ENCODE measurements at regions not wholly inside any gene's neighbourhood (a gene's known extent, or its start where the extent isn't known, plus 50 kb on each side); places are given as distances from the start of the nearest gene placed in this dataset.

DNA sequence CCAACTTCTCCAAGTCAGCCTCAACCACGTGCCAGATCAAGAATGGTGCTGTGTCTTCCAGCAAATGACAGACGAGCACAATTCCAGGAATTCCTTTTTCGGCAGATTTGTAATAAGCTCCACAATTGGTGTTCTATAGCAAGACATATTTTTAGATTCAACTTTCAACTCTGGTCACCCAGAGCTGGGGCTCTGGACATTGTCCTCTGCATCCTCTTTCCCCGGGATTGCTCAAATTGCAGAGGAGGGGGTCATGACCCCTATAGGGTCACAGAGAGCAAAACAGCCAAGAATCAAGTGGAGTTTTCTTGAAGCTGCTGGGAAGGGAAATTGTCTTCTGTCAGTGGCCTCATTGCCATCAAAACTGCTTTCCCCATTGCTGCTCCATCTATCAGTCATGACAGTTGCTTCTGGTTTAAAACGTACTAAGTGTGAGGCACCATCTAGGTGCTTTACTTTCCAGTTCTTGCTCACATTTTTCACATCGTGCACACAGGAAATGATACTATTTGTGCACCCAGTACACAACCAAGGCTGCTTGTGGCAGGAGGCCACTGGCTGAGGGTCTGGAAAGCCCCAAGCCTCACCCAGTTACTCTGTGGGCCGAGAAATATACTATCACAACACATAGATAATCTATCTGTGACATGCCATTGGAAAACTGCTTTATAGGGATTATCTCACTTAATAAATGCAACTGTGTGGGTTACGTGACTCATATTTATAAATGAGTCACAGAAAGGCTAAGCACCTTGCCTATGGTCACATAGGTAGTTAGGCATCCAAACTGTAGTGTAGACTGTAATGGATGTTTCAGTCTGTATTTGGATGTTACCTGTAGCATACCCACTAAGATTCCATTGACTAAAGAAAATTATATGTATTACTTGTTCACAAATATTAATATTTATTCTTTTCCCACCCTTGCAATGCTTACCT is 91.7 kb upstream of the PHOX2B start:
- Histone ChIP-seq H3K4me3 (no peak overlapping the region), H3K36me3 (no peaks in the 10 kb centered on the region), H3K27me3 (no peaks in the 10 kb centered on the region), H3K27ac (no peak overlapping the region), H3K4me1 (peaks cover 0 to 18% (median 5%) of the 10 kb centered on the region in 3 donors), H3K9me3 (no peaks in the 10 kb centered on the region)
- WGBS, 2 donors: 23 to 28% methylated on average over 8 of the region's 8 CpGs
- no peak for DNase-seq
- no peak for TF ChIP-seq POLR2A (IDR thresholded peaks at IDR 0.05)
- TF ChIP-seq, protein P1, sequence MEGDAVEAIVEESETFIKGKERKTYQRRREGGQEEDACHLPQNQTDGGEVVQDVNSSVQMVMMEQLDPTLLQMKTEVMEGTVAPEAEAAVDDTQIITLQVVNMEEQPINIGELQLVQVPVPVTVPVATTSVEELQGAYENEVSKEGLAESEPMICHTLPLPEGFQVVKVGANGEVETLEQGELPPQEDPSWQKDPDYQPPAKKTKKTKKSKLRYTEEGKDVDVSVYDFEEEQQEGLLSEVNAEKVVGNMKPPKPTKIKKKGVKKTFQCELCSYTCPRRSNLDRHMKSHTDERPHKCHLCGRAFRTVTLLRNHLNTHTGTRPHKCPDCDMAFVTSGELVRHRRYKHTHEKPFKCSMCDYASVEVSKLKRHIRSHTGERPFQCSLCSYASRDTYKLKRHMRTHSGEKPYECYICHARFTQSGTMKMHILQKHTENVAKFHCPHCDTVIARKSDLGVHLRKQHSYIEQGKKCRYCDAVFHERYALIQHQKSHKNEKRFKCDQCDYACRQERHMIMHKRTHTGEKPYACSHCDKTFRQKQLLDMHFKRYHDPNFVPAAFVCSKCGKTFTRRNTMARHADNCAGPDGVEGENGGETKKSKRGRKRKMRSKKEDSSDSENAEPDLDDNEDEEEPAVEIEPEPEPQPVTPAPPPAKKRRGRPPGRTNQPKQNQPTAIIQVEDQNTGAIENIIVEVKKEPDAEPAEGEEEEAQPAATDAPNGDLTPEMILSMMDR (IDR thresholded peaks at IDR 0.05): no peak
- intact Hi-C loops (cut with DNase I): no loop called here

DNA sequence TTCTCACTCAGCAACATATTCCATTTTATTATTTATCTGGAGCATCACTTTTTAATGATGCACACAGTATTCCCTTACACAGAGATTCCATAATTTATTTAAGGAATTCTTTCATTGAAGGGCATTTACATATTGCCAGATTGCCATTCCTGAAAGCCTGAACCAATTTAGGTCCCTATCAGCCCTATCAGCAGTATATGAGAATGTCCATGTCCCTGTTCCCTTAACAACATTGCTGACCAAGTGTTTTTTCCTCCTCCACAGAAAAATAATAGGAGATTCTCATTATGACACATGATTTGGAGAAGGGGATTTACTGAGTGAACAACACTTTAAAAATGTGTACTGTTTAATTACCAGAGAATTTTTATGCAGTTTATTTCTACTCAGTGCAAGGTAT is 90.1 kb upstream of the PHOX2B start:
- H3K4me3 ChIP-seq: no peak overlapping the region
- intact Hi-C loops (cut with DNase I): no loop called here
- DNase-seq: no peak
- H3K36me3 ChIP-seq: no peaks in the 10 kb centered on the region
- H3K27me3 ChIP-seq: no peaks in the 10 kb centered on the region
- H3K9me3 ChIP-seq: no peaks in the 10 kb centered on the region
- no peak for TF ChIP-seq POLR2A (IDR thresholded peaks at IDR 0.05)
- TF ChIP-seq, protein P1 (IDR thresholded peaks at IDR 0.05): no peak
- no peak overlapping the region for H3K27ac ChIP-seq
- H3K4me1 ChIP-seq: peaks cover 0 to 18% (median 5%) of the 10 kb centered on the region in 3 donors

DNA sequence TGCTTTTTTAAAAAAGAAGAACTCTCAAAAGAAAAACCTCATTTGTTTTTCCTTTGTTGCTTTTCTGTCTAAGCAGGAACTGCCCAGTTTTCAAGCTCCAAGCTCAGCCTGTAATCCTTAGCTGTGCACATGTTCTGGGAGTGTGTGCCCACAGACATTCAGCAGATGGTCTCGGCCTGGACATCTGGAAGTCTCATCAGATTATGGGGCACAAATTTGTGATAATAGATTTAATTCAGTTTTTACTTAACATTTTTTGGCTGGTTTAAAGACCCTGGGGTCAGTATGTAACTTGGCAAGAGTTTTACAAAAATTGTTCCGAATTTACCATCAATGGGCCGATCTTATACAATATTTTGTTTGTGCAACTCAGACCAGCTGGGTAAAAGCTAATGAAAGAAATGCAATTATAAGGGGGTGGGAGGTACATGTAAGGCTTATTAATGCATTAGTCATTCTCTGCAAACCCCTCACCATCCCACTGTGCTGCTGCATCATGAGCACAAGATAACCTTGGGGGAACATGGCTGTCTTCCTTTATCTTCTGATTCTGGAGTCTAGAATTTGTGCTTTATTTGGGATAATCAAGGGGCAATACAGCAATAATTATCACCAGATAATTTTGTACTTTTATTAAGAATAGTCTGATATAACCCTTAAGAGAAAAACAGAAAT is 86.9 kb upstream of the PHOX2B start:
- no peak for DNase-seq
- Histone ChIP-seq H3K36me3 (no peaks in the 10 kb centered on the region), H3K27ac (no peak overlapping the region), H3K9me3 (no peaks in the 10 kb centered on the region), H3K27me3 (peaks cover 0 to 7% (median 0%) of the 10 kb centered on the region in 4 donors), H3K4me1 (peaks cover 0 to 9% (median 5%) of the 10 kb centered on the region in 3 donors), H3K4me3 (no peak overlapping the region)
- TF ChIP-seq, protein P1 (IDR thresholded peaks at IDR 0.05): no peak
- TF ChIP-seq POLR2A (IDR thresholded peaks at IDR 0.05): no peak
- 82% methylated on average over 3 of the region's 3 CpGs for WGBS, 2 donors
- intact Hi-C loops (cut with DNase I): no loop called here

DNA sequence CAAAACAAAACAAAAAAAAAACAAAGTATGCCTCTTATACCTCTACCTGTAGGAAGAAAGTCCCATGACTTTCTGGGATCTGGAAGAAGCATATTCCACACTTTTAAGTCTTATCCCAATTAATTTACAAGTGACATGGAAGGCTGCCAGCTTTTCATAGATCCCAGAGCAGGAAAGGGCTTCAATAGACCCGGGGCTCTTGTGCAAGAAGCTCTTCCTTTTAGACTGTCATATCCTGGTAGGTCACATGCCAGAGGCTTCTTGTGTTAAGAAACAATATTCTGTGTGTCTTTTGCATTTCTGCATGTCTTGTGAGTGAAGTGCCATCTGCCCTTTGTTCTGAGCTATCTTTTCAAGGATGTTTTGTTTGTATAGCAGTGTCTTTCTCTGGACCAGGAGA is 84.4 kb upstream of the PHOX2B start:
- H3K36me3 ChIP-seq: no peaks in the 10 kb centered on the region
- TF ChIP-seq, protein P1 (IDR thresholded peaks at IDR 0.05): no peak
- TF ChIP-seq POLR2A (IDR thresholded peaks at IDR 0.05): no peak
- no peaks in the 10 kb centered on the region for H3K9me3 ChIP-seq
- no peak for DNase-seq
- H3K4me1 ChIP-seq: no peaks in the 10 kb centered on the region
- H3K27ac ChIP-seq: no peak overlapping the region
- WGBS, 2 donors: 0 to 7% methylated on average over 1 of the region's 1 CpG
- no peak overlapping the region for H3K4me3 ChIP-seq
- H3K27me3 ChIP-seq: peaks cover 0 to 29% (median 0%) of the 10 kb centered on the region in 4 donors
- intact Hi-C loops (cut with DNase I): no loop called here

DNA sequence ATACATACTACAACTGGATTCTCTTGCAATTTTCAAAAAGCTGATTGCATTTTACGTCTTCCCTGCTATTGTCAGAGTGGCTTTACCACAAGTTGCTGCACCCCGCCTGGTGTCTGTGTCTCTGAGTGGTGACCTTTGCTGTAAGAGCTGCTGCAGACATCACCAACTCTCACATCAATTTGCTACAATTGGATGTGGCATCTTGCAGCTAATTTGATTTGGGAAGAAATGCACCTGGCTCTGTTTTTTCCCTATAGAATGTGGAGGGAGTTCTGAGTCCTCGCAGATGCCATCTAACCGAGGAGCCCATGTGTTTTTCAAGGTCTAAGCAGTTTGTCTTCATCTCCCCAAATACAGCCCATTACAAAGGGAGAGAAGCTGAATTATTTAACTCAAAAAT is 73.8 kb upstream of the PHOX2B start:
- Histone ChIP-seq H3K36me3 (no peaks in the 10 kb centered on the region), H3K4me1 (no peaks in the 10 kb centered on the region), H3K27ac (no peak overlapping the region), H3K9me3 (no peaks in the 10 kb centered on the region), H3K4me3 (no peak overlapping the region), H3K27me3 (peaks cover 0 to 68% (median 0%) of the 10 kb centered on the region in 4 donors)
- no peak for DNase-seq
- TF ChIP-seq POLR2A (IDR thresholded peaks at IDR 0.05): no peak
- TF ChIP-seq, protein P1 (IDR thresholded peaks at IDR 0.05): no peak
- intact Hi-C loops (cut with DNase I): no loop called here
- WGBS, 2 donors: 69 to 73% methylated on average over 4 of the region's 4 CpGs

Data from esophagus squamous epithelium (tissue), 5 donors.